COLO668 (cell line): ENCODE measurements at regions not wholly inside any gene's neighbourhood (a gene's known extent, or its start where the extent isn't known, plus 50 kb on each side); places are given as distances from the start of the nearest gene placed in this dataset.

ENCODE experiments used
- DNase-seq: peaks from one replicate; lab custom pipeline; 2025; ENCODE audit not compliant: unreplicated experiment; lab: John Stamatoyannopoulos, UW

DNA sequence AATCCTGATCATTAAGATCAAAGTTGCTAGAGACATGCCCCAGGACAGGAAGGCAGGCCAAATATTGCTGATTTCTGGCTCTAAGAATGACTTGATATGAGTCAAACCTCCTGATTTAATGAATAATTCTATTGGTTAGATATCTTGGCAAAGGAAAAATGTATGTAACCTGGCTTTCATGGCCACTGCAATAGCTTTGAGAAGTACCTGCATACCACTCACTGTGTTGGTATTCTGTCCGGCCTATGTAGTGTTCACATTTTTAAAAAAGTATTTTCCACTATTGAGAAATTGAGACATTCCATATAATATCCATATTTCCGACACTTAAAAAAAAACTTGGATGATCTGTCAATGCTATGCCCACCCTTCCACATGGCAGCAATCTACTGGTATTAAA is 283.1 kb upstream of the SOX5 start:
- no peak for DNase-seq

GRCh38 chr12:24231298-24231697 is 281.8 kb upstream of the SOX5 start:
- no peak for DNase-seq

GRCh38 chr12:24230061-24230701 is 280.7 kb upstream of the SOX5 start:
- no peak for DNase-seq

GRCh38 chr12:24229031-24229700 is 279.7 kb upstream of the SOX5 start:
- no peak for DNase-seq

DNA sequence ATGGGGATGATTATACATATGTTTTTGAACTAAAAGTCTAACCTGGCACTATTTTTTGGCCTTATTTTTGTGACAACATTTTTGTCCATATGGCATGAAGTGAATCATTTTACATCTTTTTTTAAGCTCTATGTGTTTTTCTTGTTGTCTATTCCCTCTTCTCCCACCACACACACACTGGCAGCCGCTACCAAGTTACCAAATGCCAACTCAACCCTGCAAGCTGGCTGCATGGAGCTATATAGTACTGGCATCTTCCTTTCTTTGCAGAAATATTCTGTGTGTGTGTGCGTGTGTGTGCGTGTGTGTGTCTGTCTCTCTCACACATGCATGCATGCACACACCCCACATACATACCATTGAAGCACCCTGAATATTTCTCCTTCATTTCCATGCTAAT is 278.9 kb upstream of the SOX5 start:
- DNase-seq, result no peak

DNA sequence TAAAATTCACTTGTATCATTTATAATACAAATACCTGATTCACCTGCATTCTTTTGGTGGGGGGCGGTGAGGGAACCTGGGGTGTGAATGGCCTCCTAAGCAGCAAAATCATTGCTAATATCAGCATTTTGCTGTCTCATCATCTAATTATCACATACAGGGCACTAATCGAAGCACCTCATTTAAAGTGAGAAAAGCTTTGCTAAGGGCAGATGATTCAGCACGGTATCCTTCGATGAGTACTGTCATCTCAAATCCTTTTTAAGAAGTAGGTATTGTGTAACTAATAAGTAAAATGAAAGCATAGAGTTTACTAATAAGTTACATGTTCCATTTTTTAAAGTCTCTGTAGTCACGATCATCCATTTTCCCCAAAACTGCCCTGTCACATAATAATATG is 278.1 kb upstream of the SOX5 start:
- no peak for DNase-seq

DNA sequence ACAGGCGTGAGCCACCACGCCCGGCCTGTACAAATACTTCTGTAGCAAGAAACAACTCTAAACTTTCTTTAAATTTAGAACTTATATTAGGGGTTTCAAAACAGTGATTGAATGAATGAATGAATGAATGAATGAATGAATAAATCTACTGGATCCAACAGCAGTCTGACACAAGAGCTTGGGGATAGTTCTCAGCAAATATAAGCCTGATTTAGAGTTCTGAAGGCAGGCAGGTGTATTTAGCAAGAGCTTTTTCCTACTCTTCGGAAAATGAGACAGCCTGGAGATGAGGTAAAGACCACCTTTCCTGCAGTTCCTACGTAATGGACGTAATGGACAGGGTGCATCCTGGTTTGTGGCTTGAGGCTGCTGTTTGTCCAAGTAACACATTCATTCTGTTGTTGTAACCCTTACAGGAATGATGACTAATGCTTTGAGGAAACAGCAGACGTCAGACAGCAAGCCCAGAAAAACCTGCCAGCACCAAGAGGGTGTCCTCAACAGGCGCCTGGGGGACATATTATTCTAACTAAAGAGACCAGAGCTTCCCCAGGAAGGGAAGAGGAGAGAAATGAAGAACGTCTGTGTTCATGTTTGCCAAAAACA is 277.4 kb upstream of the SOX5 start:
- no peak for DNase-seq

- no peak for DNase-seq
These were observed 274.9 kb upstream of the SOX5 start for GRCh38 chr12:24224401-24224800.

- no peak for DNase-seq
These were observed 274.5 kb upstream of the SOX5 start for GRCh38 chr12:24223926-24224325.

DNA sequence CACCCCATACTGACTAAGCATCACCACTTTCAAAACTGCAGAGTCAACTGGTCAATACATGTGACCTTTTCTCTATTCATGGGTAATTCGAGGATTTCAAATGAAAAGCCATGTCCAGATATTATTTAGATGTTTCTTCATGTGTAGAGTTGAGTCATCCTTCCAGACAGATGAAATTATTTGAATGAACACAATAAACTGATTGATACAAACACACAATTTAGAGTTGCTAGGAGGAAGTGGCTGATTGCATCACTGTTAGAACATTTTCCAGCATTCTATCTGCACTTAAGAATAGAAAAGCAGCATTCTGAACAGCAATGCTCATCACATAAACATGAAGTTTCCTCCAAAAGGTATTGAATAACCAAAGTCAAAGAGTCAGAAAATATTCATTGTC is 273.5 kb upstream of the SOX5 start:
- DNase-seq, result no peak

DNA sequence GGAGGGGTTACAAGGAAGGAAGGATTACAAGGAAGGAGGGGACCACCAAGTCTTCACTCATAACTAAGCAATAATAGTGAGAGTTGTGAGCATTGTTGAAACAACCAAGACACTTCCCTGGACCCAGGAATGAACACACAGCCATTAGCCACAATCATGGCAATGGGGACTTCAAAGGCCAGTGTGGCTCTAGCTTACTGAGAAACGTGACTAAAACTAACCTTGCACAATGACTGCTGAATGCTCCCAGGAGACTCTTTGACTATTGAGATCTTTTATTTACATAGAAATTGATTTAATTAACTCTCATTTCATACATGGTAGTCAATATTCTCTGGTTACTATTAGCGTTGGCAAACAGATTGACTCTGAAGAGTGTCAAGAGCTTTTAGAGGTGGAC is 263.0 kb upstream of the SOX5 start:
- DNase-seq, result no peak

DNA sequence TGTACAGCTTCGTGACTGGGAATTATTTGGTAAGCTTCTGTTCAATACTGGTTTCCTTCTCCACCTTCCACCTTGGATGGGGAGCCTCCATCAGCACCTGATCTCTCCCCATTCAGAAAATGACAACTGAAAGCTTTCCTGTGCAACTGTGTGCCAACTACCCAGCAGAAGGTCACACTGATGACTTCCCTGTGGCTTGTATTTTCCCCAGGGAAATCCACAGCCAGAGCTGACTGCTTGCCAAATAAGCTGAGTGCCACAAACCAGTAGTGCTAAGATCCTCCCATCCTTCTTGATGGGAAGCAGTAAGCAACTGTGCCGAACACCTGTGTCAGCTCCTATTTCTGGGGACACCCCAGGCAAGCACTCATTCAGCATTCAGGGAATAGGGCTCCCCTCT is 257.2 kb upstream of the SOX5 start:
- no peak for DNase-seq

GRCh38 chr12:24201258-24201970 is 251.9 kb upstream of the SOX5 start:
- no peak for DNase-seq

GRCh38 chr12:24200010-24200409 is 250.5 kb upstream of the SOX5 start:
- DNase-seq, result no peak

DNA sequence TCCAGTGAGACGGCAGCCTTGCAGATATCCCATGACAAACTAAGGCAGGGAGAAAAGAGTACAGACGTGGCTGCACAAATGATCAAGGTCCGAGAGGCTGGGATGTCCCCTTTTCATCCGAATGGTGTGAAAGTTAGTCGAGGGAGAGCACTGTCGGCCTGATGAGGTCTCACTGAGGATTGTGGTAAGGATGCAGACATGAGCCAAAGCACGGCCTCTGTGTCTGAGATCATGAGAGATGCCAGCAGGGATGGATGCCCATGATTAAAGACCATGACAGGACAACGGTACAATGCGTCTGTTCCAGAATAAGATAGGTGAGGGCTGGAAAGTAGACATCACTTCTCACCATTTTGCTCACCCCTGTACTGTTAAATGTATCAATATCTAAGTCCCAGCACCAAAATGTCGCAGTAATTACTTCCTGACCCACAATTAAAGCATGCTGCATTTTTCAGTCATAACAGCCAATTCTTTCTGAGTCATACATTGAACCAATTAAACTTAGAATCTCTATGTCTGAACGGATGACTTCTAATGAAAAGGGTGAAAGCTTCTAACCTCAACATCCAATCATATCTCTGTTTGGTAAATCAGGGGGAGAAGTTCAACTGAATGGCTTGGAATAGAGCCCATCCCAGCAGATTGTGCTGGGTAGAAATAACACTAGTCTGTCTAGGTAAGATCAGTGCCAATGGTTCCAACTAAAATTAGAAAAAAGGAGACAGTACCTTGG is 249.6 kb upstream of the SOX5 start:
- DNase-seq, result no peak

GRCh38 chr12:24198070-24198469 is 248.6 kb upstream of the SOX5 start:
- DNase-seq, result no peak

- DNase-seq, result no peak
These were observed 248.1 kb upstream of the SOX5 start for GRCh38 chr12:24197532-24197931.

DNA sequence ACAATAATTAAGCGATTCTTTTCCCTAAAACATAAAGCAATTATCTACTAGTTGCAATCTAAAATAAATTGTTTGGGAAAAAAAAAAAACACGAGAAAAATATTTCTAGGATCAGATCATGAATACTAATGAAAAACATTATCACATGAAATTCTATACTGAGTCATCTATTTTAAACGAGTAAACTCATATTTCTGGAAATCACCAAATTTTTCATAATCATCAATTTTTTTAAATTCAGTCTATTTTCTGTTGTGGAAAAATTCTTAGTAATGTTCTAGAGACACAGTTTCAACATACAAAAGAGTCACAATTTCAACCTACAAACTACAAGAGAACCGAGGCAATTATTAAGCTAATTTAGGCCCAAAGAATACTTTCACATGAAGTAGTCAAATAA is 245.6 kb upstream of the SOX5 start:
- no peak for DNase-seq

DNA sequence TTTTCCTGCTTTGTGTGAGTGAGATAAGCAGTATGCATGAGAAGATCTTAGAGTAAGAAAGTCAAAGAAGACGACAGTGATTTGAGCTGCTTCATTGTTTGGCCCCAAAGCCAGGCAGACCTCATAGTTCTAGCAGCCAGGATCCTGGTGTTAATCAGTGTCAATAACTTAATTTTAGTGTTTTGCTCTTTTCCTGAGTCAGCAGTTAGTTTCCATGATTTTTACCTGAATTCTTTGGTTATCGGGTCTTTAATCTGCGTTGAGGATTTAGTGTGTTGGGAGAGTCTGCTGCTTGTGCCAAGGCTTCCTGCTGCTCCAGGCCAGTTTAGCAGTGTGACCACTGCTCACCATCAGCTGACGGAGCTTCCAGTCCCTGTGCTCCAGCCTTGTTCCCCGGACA is 241.6 kb upstream of the SOX5 start:
- DNase-seq, result no peak

- DNase-seq, result no peak
These were observed 236.3 kb upstream of the SOX5 start for GRCh38 chr12:24185782-24186181.

GRCh38 chr12:24177889-24178288 is 228.4 kb upstream of the SOX5 start:
- DNase-seq, result no peak
